HG03460 (cell line): ENCODE measurements at regions not wholly inside any gene's neighbourhood (a gene's known extent, or its start where the extent isn't known, plus 50 kb on each side); places are given as distances from the start of the nearest gene placed in this dataset.
"Not testable (repeated sequence)": the region's sequence is repeated elsewhere in the genome, so short reads cannot be mapped to it uniquely, and the experiment has no call there.

Source experiments
- ATAC-seq: cut with Tn5 transposase; IDR thresholded peaks from one replicate; pipeline ENCODE4 v1.9.1; 2021; ENCODE audit not compliant: unreplicated experiment

DNA sequence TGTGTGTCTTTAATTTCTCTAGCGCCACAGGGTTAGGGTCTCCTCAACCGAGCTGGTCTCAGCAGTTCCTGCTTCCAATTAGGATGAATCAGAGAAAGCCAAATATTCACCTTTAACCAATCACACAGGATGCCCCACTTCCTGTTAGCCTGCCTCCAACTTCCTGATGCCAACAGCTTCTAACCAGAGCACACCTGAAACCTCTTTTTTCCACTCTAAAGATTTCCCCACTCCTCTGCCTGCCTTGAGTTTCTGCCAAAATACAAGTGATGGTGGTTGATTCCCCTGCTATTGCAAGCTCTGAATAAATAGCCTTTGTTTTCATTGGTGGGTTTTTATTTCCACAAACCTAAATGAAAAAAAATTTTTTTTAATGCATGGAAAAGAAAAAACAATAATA is 144.7 kb upstream of the UST start:
- ATAC-seq = no peak

DNA sequence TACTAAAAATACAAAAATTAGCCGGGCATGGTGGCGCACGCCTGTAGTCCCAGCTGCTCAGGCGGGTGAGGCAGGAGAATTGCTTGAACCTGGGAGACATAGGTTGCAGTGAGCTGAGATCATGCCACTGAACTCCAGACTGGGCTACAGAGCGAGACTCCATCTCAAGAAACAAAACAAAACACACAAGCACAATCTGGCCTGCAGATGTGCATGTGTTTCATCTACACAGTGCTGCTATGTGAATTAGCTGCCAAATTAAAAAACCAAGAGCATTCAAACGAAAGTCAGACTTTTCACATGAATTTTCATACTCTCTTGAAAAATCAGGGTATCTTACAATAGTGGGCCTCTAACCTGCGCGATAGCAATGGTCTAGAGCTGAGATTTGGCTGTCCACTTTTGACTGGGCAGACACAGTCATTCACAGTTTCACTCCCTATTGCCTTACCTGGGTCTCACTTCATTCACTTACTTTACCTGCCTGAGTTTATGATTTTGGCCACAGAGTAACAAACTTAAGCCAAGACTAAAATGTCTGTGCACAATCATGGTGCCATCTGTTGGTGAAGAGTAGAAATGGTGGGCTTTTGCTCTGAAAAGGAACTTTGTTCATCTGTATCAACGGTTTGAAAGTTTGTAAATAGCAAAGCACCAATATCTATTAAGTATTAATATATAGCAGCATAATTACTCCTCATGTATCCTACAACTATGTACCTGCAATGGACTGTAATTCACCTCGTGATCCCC is 138.5 kb upstream of the UST start:
- ATAC-seq = no peak

DNA sequence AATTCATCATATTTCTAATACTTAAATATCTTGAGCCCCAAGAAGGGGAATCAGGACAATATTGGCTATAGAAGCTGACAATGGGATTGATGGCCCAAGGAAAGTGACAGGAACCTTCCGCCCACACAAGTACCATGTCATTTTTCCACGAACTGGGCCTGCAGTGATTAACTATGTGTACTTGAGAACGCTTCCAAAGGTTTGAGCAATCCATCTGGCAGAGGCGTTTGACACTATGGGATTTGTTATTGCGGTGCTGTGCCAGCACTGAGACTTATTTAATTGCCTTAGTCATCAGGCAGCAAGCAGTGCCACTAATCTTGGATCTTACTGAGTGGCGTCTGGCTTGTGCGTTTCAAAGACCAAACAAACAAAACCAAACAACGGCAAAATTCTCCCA is 135.6 kb upstream of the UST start:
- no peak for ATAC-seq

- no peak for ATAC-seq
Observed at GRCh38 chr6:148612043-148612442, 134.8 kb upstream of the UST start.

DNA sequence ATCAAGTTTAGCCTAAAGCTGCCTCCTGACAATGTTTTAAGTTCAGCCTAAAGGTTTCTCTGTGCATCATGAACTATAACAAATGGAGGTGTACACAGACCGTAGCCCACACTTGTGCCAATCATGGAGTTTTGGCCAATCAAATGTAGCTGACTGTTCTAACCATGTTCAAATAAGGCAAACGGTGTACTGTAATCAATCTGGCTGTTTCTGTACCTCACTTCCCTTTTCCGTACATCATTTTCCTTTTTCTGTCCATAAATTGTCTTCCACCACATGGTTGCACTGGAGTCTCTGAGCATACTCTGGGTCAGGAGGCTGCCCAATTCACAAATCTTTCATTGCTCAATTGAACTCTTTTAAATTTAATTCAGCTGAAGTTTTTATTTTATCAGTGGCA is 132.2 kb upstream of the UST start:
- no peak for ATAC-seq

- ATAC-seq = no peak
Observed at GRCh38 chr6:148616841-148617240, 130.0 kb upstream of the UST start.

GRCh38 chr6:148617530-148617929 is 129.3 kb upstream of the UST start:
- no peak for ATAC-seq

DNA sequence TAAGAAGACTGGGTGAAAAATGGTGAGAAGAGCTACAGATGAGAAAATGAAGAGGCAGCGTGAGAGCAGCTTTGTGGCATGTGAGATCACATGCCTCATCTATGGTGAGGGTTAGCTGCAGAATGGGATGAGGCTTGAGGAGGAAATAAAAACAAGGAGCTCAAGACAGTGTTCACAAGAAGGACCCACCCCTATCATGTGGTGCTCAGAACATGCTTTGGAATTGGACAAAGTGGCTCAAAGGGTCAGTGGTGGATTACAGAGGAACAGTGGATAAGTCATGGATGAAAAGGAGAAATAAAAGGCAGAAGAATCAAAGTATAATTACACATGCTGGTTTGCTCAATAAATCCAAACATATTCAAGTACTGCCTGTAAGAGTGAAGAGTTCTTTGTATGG is 126.9 kb upstream of the UST start:
- no peak for ATAC-seq

GRCh38 chr6:148620579-148621298 is 126.1 kb upstream of the UST start:
- no peak for ATAC-seq

- no peak for ATAC-seq
Observed at GRCh38 chr6:148625609-148626008, 121.2 kb upstream of the UST start.

GRCh38 chr6:148628251-148628650 is 118.6 kb upstream of the UST start:
- no peak for ATAC-seq

GRCh38 chr6:148629181-148629580 is 117.6 kb upstream of the UST start:
- ATAC-seq = no peak

GRCh38 chr6:148629592-148630465 is 117.0 kb upstream of the UST start:
- ATAC-seq = no peak

GRCh38 chr6:148635070-148635743 is 111.6 kb upstream of the UST start:
- no peak for ATAC-seq

DNA sequence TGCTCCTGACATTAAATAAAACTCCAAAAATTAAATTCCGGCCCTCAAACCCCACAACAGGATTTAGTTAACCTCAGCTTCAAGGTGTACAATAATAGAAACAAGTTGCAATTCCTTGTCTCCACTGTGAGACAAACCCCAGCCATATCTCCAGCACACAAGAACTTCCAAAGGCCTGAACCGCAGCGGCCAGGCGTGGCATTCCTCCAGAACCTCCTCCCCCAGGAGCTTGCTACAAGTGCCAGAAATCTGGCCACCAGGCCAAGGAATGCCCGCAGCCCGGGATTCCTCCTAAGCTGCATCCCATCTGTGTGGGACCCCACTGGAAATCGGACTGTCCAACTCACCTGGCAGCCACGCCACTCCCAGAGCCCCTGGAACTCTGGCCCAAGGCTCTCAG is 105.0 kb upstream of the UST start:
- not testable (repeated sequence) for ATAC-seq

DNA sequence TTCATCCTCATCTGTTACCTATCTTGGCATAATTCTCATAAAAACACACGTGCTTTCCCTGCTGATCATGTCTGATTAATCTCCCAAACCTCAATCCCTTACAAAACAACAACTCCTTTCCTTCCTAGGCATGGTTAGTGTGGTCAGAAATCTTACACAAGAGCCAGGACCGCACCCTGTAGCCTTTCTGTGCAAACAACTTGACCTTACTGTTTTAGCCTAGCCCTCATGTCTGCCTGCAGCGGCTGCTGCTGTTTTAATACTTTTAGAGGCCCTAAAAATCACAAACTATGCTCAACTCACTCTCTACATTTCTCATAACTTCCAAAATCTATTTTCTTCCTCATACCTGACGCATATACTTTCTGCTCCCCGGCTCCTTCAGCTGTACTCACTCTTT is 103.6 kb upstream of the UST start:
- ATAC-seq = not testable (repeated sequence)

GRCh38 chr6:148645049-148645448 is 101.8 kb upstream of the UST start:
- ATAC-seq = not testable (repeated sequence)

DNA sequence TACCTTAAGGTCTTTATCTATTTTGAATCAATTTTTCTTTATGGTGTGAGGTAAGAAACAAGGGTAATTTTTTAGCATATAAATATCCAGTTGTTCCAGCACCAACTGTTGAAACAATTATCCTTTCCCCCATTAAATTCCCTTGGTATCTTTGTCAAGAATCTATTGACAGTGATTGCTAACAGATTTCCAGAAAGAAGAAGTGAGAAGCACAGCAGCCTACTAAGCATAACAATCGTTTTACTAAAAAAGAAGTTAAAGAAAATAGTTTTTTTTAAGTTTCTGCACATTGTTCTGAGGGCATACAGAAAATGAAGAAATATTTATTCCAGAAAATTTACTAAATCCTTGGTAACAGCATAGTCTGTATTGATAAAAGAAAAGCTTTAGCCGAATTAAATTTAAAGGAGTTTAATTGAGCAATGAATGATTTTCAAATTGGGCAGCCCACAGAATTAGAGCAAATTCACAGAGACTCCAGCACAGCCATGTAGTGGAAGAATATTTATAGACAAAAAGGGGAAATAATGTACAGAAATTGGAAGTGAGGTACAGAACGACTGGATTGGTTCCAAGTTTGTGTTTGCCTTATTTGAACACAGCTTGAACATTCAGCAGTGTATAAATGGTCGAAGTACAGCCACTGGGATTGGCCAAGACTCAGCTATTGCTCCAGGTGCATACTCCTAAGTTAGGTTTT is 97.9 kb upstream of the UST start:
- no peak for ATAC-seq

- ATAC-seq = no peak
Observed at GRCh38 chr6:148649454-148649963, 97.3 kb upstream of the UST start.

GRCh38 chr6:148650941-148651505 is 95.8 kb upstream of the UST start:
- ATAC-seq = no peak
